ENCODE measurements at regions not wholly inside any gene's neighbourhood (a gene's known extent, or its start where the extent isn't known, plus 50 kb on each side); places are given as distances from the start of the nearest gene placed in this dataset.
"Not testable (repeated sequence)": the region's sequence is repeated elsewhere in the genome, so short reads cannot be mapped to it uniquely, and the experiment has no call there.

DNA sequence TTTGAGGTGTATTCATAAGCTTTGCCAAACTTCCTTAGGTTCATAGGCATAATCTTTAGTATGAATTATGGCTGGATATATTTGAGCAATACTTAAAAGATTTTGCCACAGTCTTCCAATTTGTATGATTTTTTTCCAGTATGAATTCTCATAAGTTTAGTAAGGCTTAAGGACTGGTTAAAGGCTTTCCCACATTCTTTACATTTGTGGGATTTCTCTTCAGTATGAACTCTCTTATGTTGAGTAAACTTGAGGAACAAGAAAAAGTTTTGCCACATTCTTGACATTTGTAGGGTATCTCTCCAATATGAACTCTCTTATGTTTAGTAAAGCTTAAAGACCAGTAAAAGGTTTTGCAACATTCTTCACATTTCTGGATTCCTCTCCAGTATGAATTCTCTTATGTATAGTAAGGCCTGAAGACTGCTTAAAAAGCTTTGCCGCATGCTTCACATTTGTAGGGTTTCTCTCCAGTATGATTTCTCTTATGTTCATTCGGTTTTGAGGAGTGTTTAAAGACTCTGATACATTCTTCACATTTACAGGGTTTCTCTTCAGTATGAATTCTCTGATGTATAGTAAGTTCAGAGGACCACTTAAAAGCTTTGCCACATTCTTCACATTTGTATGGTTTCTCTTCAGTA lies 302.6 kb downstream of the ZNF33B start:
- not testable (repeated sequence) for TF ChIP-seq ZFP41 (tag by site-specific recombination; IDR thresholded peaks at IDR 0.05; ENCODE audit: borderline replicate concordance); ZNF548 (tag by site-specific recombination; IDR thresholded peaks at IDR 0.05); ZNF324 (tag by site-specific recombination; IDR thresholded peaks at IDR 0.05); ZNF654 (tag by site-specific recombination; IDR thresholded peaks at IDR 0.05; ENCODE audit: low read depth); KLF7 (tag by site-specific recombination; IDR thresholded peaks at IDR 0.05; ENCODE audit: borderline replicate concordance); ZNF423 (tag by site-specific recombination; IDR thresholded peaks at IDR 0.05); FEZF1 (tag by site-specific recombination; IDR thresholded peaks at IDR 0.05); ZNF433 (tag by site-specific recombination; IDR thresholded peaks at IDR 0.05; ENCODE audit: low read depth)
- TF ChIP-seq, protein P1, sequence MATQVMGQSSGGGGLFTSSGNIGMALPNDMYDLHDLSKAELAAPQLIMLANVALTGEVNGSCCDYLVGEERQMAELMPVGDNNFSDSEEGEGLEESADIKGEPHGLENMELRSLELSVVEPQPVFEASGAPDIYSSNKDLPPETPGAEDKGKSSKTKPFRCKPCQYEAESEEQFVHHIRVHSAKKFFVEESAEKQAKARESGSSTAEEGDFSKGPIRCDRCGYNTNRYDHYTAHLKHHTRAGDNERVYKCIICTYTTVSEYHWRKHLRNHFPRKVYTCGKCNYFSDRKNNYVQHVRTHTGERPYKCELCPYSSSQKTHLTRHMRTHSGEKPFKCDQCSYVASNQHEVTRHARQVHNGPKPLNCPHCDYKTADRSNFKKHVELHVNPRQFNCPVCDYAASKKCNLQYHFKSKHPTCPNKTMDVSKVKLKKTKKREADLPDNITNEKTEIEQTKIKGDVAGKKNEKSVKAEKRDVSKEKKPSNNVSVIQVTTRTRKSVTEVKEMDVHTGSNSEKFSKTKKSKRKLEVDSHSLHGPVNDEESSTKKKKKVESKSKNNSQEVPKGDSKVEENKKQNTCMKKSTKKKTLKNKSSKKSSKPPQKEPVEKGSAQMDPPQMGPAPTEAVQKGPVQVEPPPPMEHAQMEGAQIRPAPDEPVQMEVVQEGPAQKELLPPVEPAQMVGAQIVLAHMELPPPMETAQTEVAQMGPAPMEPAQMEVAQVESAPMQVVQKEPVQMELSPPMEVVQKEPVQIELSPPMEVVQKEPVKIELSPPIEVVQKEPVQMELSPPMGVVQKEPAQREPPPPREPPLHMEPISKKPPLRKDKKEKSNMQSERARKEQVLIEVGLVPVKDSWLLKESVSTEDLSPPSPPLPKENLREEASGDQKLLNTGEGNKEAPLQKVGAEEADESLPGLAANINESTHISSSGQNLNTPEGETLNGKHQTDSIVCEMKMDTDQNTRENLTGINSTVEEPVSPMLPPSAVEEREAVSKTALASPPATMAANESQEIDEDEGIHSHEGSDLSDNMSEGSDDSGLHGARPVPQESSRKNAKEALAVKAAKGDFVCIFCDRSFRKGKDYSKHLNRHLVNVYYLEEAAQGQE (tag by site-specific recombination; IDR thresholded peaks at IDR 0.05): not testable (repeated sequence)
- TF ChIP-seq, protein P2, sequence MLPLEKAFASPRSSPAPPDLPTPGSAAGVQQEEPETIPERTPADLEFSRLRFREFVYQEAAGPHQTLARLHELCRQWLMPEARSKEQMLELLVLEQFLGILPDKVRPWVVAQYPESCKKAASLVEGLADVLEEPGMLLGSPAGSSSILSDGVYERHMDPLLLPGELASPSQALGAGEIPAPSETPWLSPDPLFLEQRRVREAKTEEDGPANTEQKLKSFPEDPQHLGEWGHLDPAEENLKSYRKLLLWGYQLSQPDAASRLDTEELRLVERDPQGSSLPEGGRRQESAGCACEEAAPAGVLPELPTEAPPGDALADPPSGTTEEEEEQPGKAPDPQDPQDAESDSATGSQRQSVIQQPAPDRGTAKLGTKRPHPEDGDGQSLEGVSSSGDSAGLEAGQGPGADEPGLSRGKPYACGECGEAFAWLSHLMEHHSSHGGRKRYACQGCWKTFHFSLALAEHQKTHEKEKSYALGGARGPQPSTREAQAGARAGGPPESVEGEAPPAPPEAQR (tag by site-specific recombination; IDR thresholded peaks at IDR 0.05): not testable (repeated sequence)
- TF ChIP-seq, protein P3, sequence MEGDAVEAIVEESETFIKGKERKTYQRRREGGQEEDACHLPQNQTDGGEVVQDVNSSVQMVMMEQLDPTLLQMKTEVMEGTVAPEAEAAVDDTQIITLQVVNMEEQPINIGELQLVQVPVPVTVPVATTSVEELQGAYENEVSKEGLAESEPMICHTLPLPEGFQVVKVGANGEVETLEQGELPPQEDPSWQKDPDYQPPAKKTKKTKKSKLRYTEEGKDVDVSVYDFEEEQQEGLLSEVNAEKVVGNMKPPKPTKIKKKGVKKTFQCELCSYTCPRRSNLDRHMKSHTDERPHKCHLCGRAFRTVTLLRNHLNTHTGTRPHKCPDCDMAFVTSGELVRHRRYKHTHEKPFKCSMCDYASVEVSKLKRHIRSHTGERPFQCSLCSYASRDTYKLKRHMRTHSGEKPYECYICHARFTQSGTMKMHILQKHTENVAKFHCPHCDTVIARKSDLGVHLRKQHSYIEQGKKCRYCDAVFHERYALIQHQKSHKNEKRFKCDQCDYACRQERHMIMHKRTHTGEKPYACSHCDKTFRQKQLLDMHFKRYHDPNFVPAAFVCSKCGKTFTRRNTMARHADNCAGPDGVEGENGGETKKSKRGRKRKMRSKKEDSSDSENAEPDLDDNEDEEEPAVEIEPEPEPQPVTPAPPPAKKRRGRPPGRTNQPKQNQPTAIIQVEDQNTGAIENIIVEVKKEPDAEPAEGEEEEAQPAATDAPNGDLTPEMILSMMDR (tag by site-specific recombination; IDR thresholded peaks at IDR 0.05): not testable (repeated sequence)
- TF ChIP-seq, protein P4, sequence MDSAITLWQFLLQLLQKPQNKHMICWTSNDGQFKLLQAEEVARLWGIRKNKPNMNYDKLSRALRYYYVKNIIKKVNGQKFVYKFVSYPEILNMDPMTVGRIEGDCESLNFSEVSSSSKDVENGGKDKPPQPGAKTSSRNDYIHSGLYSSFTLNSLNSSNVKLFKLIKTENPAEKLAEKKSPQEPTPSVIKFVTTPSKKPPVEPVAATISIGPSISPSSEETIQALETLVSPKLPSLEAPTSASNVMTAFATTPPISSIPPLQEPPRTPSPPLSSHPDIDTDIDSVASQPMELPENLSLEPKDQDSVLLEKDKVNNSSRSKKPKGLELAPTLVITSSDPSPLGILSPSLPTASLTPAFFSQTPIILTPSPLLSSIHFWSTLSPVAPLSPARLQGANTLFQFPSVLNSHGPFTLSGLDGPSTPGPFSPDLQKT (IDR thresholded peaks at IDR 0.05; ENCODE audit: borderline replicate concordance, low read depth, low read length): not testable (repeated sequence)
- TF ChIP-seq, protein P5, sequence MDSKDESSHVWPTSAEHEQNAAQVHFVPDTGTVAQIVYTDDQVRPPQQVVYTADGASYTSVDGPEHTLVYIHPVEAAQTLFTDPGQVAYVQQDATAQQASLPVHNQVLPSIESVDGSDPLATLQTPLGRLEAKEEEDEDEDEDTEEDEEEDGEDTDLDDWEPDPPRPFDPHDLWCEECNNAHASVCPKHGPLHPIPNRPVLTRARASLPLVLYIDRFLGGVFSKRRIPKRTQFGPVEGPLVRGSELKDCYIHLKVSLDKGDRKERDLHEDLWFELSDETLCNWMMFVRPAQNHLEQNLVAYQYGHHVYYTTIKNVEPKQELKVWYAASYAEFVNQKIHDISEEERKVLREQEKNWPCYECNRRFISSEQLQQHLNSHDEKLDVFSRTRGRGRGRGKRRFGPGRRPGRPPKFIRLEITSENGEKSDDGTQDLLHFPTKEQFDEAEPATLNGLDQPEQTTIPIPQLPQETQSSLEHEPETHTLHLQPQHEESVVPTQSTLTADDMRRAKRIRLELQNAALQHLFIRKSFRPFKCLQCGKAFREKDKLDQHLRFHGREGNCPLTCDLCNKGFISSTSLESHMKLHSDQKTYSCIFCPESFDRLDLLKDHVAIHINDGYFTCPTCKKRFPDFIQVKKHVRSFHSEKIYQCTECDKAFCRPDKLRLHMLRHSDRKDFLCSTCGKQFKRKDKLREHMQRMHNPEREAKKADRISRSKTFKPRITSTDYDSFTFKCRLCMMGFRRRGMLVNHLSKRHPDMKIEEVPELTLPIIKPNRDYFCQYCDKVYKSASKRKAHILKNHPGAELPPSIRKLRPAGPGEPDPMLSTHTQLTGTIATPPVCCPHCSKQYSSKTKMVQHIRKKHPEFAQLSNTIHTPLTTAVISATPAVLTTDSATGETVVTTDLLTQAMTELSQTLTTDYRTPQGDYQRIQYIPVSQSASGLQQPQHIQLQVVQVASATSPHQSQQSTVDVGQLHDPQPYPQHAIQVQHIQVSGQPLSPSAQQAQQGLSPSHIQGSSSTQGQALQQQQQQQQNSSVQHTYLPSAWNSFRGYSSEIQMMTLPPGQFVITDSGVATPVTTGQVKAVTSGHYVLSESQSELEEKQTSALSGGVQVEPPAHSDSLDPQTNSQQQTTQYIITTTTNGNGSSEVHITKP (tag by site-specific recombination; IDR thresholded peaks at IDR 0.05): not testable (repeated sequence)
- TF ChIP-seq, protein P6, sequence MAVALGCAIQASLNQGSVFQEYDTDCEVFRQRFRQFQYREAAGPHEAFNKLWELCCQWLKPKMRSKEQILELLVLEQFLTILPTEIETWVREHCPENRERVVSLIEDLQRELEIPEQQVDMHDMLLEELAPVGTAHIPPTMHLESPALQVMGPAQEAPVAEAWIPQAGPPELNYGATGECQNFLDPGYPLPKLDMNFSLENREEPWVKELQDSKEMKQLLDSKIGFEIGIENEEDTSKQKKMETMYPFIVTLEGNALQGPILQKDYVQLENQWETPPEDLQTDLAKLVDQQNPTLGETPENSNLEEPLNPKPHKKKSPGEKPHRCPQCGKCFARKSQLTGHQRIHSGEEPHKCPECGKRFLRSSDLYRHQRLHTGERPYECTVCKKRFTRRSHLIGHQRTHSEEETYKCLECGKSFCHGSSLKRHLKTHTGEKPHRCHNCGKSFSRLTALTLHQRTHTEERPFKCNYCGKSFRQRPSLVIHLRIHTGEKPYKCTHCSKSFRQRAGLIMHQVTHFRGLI (tag by site-specific recombination; IDR thresholded peaks at IDR 0.05): not testable (repeated sequence)
